HCT116 (cell line): ENCODE measurements at regions not wholly inside any gene's neighbourhood (a gene's known extent, or its start where the extent isn't known, plus 50 kb on each side); places are given as distances from the start of the nearest gene placed in this dataset.

Experiments used
- ATAC-seq: fragments of 200-7000 bp; cut with Tn5 transposase; 2 replicates; pipeline ENCODE4 v1.9.1; 2020; ENCODE audit warnings: mild to moderate bottlenecking, moderate library complexity
- BruUV-seq: library from RNA; stranded (reverse); fragments of 400-500 nt; replicated peaks from 2 replicates; lab custom pipeline; 2021; lab: Mats Ljungman, UMichigan
- CTCF ChIA-PET: fragments of 300-600 bp; sonication (Branson Sonifier 250); formaldehyde crosslinking; loops from one replicate; lab custom pipeline; 2021; ENCODE audit warnings: antibody characterized with exemption; lab: Charles Lee
- POLR2A ChIA-PET: fragments of 300-600, 350-600 bp; sonication (Branson Sonifier 250); formaldehyde crosslinking; loops from one replicate; lab custom pipeline; 2021; ENCODE audit warnings: antibody characterized with exemption; lab: Charles Lee
- RAD21 ChIA-PET, 2 experiments: fragments of 300-600 bp; sonication (Branson Sonifier 250); formaldehyde crosslinking; loops; one replicate each; lab custom pipeline; 2023; ENCODE audit warnings: low total read pairs in 2 of 2; ENCODE audit not compliant: uncharacterized antibody in 2 of 2, unreplicated experiment in 2 of 2, low non-redundant PET in 1 of 2; lab: Charles Lee
- DNase-seq: peaks from one replicate; pipeline ENCODE4 v3.0.0-alpha.2; 2010; ENCODE audit warnings: low read depth, low spot score
- H2AFZ ChIP-seq: fragments of 200-600 bp; shearing (Covaris generic), sonication (generic); 2 replicates; pipeline ENCODE4 v1.6.1; 2017; ENCODE audit warnings: low read depth, mixed run types, mixed read lengths, antibody characterized with exemption, low read length; ENCODE audit not compliant: poor library complexity, severe bottlenecking
- H3K27ac ChIP-seq: 2 replicates; pipeline ENCODE4 v1.5.1; 2012; ENCODE audit warnings: low read depth, low read length
- H3K27me3 ChIP-seq: fragments of 200-600 bp; sonication (generic); 2 replicates; pipeline ENCODE4 v1.6.1; 2016; ENCODE audit warnings: mixed run types, low read length, mixed read lengths; ENCODE audit not compliant: insufficient read depth
- H3K36me3 ChIP-seq, 2 experiments: fragments of 200-500 bp in 1 of 2; fragments of 200-600 bp in 1 of 2; sonication (Bioruptor generic) in 1 of 2; sonication (generic) in 1 of 2; 2 replicates each; pipeline versions ENCODE4 v1.5.1 to v1.6.1; 2014 to 2016; ENCODE audit warnings: low read length in 2 of 2, inconsistent platforms in 1 of 2, mixed read lengths in 1 of 2, mixed run types in 1 of 2; ENCODE audit not compliant: insufficient read depth in 2 of 2, control insufficient read depth in 1 of 2
- H3K4me1 ChIP-seq, 2 experiments: fragments of 200-600 bp in 1 of 2; sonication (generic) in 1 of 2; 2 replicates each; pipeline versions ENCODE4 v1.5.1 to v1.6.1; 2012 to 2017; ENCODE audit warnings: low read length in 2 of 2, inconsistent platforms in 1 of 2, mild to moderate bottlenecking in 1 of 2, mixed read lengths in 1 of 2, mixed run types in 1 of 2, moderate library complexity in 1 of 2; ENCODE audit not compliant: insufficient read depth in 2 of 2, control insufficient read depth in 1 of 2
- H3K4me2 ChIP-seq: fragments of 200-600 bp; sonication (generic); 2 replicates; pipeline ENCODE4 v1.6.1; 2017; ENCODE audit warnings: mixed run types, low read length, mixed read lengths
- H3K4me3 ChIP-seq, 2 experiments: fragments of 200-600 bp in 1 of 2; sonication (generic) in 1 of 2; replicated peaks in 1 of 2; 2 replicates each; pipeline ENCODE4 v1.5.1; 2011 to 2016; ENCODE audit warnings: low read length in 2 of 2, control low read depth in 1 of 2, low read depth in 1 of 2, mild to moderate bottlenecking in 1 of 2, mixed read lengths in 1 of 2, mixed run types in 1 of 2
- H3K79me2 ChIP-seq: fragments of 200-600 bp; sonication (generic); 2 replicates; pipeline ENCODE4 v1.6.1; 2017; ENCODE audit warnings: mild to moderate bottlenecking, mixed run types, low read length, moderate library complexity, mixed read lengths; ENCODE audit not compliant: insufficient read depth
- H3K9ac ChIP-seq: fragments of 200-600 bp; sonication (generic); 2 replicates; pipeline ENCODE4 v1.6.1; 2016; ENCODE audit warnings: low read length, mixed read lengths
- H3K9me2 ChIP-seq: fragments of 200-600 bp; sonication (generic), shearing (Covaris generic); 2 replicates; pipeline ENCODE4 v1.6.1; 2017; ENCODE audit warnings: mixed run types, mild to moderate bottlenecking, moderate library complexity; ENCODE audit not compliant: insufficient read depth
- H3K9me3 ChIP-seq, 2 experiments: fragments of 200-500 bp in 1 of 2; fragments of 200-600 bp in 1 of 2; sonication (Bioruptor generic) in 1 of 2; sonication (generic) in 1 of 2; 2 replicates each; pipeline ENCODE4 v1.6.1; 2014 to 2017; ENCODE audit warnings: low read length in 2 of 2, mixed read lengths in 2 of 2, inconsistent platforms in 1 of 2, low read depth in 1 of 2, mild to moderate bottlenecking in 1 of 2, mixed run types in 1 of 2, moderate library complexity in 1 of 2; ENCODE audit not compliant: control insufficient read depth in 1 of 2, insufficient read depth in 1 of 2
- H4K20me1 ChIP-seq: fragments of 200-600 bp; sonication (generic), shearing (Covaris generic); 2 replicates; pipeline ENCODE4 v1.6.1; 2017; ENCODE audit warnings: mixed run types, mild to moderate bottlenecking, moderate library complexity; ENCODE audit not compliant: insufficient read depth
- EGR1 ChIP-seq: IDR thresholded peaks from 2 replicates; pipeline ENCODE4 v1.6.1; 2012; ENCODE audit warnings: low read depth
- REST ChIP-seq: IDR thresholded peaks from 2 replicates; pipeline ENCODE4 v1.6.1; 2012; ENCODE audit warnings: low read depth
- TCF7L2 ChIP-seq: IDR thresholded peaks from 2 replicates; pipeline ENCODE4 v1.7.0; 2011; ENCODE audit warnings: borderline replicate concordance, inconsistent platforms; ENCODE audit not compliant: insufficient read depth, insufficient read length; ENCODE audit errors: extremely low read depth
- ZFX ChIP-seq: fragments of 450-650 bp; IDR thresholded peaks from 2 replicates; pipeline ENCODE4 v1.6.1; 2017
- intact Hi-C: fragments of 100-400 bp; cut with micrococcal nuclease; formaldehyde crosslinking; loops from 2 replicates; pipeline ENCODE4 v1.10.0; 2022

DNA sequence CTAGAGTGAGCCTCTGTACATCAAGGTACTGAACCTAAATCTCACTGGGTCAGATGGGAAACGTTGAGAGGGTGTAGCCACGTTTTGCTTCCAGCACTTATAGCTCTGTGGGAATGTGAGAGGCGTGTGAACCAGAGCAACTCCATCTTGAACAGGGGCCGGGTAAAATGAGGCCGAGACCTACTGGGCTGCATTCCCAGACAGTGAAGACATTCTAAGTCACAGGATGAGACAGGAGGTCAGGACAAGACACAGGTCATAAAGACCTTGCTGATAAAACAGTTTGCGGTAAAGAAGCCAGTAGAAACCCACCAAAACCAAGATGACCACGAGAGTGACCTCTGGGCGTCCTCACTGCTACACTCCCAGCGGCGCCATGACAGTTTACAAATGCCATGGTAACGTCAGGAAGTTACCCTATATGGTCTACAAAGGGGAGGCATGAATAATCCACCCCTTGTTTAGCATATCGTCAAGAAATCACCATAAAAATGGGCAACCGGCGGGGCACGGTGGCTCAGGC lies 63.4 kb upstream of the NCOR2 start:
- H4K20me1 ChIP-seq = no peaks in the 10 kb centered on the region

More for the DNA sequence above, 63.4 kb upstream of the NCOR2 start:
- H2AFZ ChIP-seq = no peak overlapping the region
- H3K9me2 ChIP-seq = no peaks in the 10 kb centered on the region
- DNase-seq (no peak), ATAC-seq (no peak)
- ChIA-PET POLR2A (no interaction called here), RAD21 (no interaction called here), CTCF (no interaction called here)
- no peaks in the 10 kb centered on the region for H3K36me3 ChIP-seq
- no peak overlapping the region for H3K4me3 ChIP-seq
- no peak overlapping the region for H3K4me2 ChIP-seq
- H3K4me1 ChIP-seq = peaks cover 36 to 58% of the 10 kb centered on the region in 2 experiments
- H3K9ac ChIP-seq = no peak overlapping the region
- no peak overlapping the region for H3K27ac ChIP-seq
- TF ChIP-seq EGR1 = no peak
- no peak for TF ChIP-seq REST
- TF ChIP-seq TCF7L2 = no peak
- TF ChIP-seq ZFX = no peak
- no peaks in the 10 kb centered on the region for H3K9me3 ChIP-seq
- no TSS peak for BruUV-seq
- intact Hi-C loops = loop anchor here (5.0 kb wide), 1 partner anchor 286 kb away; no protein-coding TSS in a partner anchor
- H3K27me3 ChIP-seq = no peaks in the 10 kb centered on the region
- H3K79me2 ChIP-seq = no peaks in the 10 kb centered on the region
